NCI-H2171 treated with DMSO at 0.1 percent for 48 hours (cell line): ENCODE measurements at regions not wholly inside any gene's neighbourhood (a gene's known extent, or its start where the extent isn't known, plus 50 kb on each side); places are given as distances from the start of the nearest gene placed in this dataset.
"Not testable (repeated sequence)": the region's sequence is repeated elsewhere in the genome, so short reads cannot be mapped to it uniquely, and the experiment has no call there.

Source experiments
- DNase-seq: peaks from one replicate; lab custom pipeline; 2025; lab: John Stamatoyannopoulos, UW

DNA sequence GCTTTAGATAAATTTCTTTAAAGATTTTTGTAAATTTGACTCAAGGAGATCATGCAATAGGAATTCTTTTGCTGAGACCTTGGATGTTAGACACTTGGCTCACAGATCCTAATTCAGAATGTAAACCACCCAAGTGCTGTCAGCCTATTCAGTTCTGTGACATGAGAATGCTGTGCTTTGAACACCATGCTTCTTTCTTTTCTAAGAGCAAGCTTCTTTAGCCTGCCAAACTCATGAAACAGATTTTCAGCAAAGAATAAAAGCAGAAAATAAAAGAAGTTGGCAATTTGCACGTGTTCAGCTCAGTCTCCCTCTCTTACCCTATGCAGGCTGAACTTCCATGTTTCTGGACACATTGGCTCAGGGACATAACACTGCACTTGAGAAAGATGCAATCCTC is 845.8 kb downstream of the UQCRFS1 start:
- no peak for DNase-seq

DNA sequence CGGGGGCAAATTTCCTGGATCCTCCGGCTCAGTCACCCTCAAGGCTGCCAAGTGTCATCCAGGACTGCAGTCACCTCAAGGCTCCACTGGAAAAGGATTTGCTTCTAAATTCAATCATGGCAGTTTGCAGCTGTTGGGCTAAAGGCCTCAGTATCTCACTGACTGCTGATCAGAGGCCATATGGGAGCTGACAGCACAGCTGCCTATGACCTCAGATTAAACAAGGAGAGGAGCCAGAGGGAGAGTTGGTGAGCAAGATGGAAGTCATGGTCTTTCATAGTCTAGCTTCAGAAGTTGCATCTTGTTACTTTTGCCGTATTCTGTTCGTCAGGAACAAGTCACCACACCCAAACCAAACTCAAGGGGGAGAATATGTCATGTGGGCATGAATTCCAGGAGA is 849.7 kb downstream of the UQCRFS1 start:
- no peak for DNase-seq

DNA sequence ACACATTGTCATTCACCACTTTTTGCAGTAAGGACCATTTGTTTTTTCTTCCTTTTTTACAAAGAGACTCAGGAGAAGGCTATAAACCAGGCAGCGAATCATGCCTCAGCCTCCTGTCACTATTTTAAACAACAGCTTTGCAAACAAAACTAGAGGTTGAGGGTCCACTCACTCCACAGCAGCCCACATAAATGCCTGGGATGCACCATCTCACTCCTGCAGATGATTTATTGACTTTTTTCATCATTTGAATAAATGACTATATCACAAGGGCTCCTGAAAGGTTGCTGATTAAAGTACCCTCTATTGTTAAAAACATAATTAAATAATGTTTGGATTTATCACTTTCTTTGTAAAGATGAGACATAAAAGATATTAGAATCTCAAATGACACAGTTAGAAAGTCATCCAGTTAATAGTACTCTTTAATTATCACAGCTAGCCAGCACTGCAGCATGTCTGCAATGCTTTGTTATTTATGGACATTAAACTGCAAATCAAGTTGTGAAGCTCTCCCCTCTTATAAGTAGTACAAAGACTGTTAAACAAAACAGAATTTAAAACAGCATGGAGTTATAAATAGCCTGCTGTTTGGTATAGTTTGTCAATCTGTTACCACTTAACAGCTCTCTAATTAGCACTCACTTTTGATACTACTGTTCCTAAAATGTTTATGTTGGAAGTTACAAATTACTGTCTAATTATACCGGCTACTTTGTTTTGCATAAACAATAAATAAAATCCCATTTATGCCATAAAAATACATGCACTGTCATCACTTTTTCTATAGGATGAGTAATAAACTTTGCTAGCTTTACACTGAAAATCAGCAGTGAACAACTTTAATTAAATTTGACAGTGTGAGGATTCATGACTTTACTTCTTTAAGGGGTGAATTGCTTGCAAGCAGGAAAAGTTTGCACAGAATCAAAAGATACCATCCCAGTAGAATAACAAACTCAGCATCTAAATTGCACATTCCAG is 853.2 kb downstream of the UQCRFS1 start:
- no peak for DNase-seq

DNA sequence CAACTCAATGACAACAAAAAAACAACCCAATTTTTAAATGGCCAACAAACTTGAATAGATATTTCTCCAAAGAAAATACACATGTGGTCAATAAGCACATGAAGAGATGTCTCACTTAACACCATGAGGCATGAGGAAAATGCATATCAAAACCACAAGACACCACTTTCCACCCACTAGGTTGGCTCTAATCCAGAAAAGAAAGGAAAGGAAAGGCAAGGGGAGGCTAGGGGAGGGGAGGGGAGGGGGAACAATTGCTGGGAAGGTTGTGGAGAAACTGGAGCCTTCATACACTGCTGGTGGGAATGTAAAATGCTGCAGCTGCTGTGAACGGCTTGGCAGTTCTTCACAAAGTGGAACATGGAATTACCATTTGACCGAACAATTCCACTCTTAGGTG is 854.3 kb downstream of the UQCRFS1 start:
- no peak for DNase-seq

DNA sequence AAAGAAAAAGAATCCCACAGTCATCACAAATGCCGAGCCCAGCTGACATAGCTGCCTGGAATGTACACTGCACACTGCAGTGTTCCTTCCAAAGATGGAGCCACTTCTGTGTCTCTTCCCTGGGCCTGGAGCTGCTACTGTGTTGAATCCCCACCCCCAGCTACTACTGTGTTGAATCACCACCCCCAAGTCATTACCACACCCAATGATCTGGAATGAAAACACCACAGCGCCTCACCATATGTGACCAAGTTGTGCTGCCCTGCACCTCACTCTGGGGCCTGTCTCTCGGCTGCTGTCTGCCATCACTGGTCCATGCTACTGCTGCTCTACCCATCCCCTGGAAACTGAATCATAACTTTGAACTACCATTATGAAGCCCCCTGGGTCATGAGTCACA is 861.2 kb downstream of the UQCRFS1 start:
- DNase-seq, result no peak

DNA sequence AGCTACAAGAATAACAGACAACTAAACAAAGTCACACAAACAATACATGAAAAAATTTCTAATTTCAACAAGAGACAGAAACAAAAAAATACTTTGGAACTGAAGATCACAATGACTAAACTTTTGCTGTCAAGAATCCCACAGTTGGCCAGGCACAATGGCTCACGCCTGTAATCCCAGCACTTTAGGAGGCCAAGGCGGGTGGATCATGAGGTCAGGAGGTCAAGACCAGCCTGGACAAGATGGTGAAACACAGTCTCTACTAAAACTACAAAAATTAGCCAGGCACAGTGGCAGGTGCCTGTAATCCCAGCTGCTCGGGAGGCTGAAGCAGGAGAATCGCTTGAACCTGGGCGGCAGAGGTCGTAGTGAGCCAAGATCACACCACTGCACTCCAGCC is 861.6 kb downstream of the UQCRFS1 start:
- not testable (repeated sequence) for DNase-seq

DNA sequence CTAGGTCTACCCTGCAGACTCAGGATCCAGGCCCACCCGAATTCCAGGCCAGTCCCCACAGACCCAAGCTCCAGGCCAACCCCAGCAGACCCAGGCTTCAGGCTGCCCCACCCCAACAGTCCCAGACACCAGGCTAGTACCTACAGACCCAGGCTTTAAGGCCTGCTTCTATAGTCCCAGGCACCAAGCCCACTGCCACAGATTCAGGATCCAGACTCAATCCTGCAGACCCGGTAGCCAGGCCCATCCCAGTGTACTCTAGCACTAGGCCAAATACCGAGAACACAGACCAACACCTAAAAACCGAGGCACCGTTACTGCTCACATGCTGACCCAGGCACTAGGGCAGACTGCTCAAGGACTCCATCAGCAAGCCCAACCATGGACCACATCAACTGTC is 862.3 kb downstream of the UQCRFS1 start:
- no peak for DNase-seq

DNA sequence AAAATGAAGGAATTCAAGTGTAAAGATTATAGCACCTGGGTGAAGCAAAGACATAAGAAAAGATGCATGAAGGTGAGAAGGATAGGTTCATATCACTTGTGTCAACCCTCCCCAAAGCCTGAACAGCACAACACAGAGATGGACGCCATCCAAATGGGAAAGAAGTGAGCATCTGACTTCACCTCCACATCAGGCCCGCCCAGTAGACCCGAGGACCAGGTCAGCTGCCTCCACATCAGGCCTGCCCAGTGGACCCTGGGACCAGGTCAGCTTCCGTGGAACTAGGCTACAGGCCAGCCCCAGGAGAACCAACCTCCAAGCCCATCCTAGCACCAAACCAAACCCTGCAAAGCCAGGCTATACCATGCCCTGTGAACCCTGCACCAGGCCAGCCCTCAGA is 862.9 kb downstream of the UQCRFS1 start:
- DNase-seq, result no peak

DNA sequence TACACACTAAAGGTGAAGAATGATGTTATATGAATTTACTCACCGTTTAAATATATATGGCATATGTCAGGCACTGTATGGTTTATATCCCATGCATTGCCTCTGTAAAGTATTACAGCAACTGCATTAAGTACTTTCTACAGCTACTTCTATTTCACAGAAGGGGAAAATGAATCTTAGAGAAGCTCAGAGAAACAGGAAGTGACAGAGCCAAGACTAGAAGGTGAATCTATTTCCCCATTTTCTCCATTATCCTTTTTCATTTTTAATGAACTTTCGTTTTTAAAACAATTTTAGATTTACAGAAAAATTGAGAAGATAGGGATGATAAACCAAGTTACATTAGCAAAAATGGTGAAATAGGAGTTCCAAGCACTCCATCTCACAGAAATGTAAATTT is 863.3 kb downstream of the UQCRFS1 start:
- no peak for DNase-seq

DNA sequence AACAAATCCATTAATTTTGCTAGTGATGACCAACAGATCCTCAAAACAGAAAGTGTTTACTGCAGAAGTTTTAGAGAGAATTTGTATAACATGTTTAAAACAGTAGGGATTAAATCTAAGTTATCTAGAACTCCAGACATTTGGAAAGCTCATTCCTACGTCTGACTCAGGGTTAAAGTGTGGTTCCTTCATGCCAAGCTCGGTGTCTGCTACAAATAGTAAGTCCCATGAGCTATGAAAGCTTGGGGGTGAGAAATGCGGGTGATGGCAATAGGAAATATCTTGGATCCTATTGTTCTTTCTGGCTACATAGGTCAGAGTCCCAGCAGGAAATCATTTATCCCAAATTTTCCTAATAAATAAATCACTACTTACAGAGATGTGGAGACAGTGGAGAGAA is 867.1 kb downstream of the UQCRFS1 start:
- no peak for DNase-seq

DNA sequence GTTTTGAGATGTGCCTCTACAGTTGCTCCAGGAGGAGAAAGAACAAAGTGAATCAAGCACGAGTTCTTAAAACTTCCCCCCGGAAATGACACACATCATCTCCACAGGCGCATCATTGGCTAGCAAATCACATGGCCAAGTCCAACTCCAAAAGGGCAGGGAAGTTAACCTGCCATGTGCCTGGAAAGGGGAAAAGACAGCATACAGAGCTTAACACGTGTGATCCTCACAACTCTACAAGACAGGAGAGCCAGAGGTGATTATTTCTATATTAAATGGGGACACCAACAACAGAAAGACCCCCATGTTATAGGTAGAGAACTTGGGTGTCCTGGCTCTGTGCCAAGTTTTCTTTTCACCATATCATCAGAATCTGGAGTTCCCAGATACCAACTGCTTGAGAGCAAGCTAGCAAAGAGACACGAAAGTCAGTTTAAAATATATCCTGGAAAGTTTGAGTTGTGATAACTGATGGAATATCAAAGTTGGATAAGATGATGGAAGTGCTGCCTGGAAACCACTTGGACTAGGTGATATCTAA is 871.1 kb downstream of the UQCRFS1 start:
- no peak for DNase-seq

DNA sequence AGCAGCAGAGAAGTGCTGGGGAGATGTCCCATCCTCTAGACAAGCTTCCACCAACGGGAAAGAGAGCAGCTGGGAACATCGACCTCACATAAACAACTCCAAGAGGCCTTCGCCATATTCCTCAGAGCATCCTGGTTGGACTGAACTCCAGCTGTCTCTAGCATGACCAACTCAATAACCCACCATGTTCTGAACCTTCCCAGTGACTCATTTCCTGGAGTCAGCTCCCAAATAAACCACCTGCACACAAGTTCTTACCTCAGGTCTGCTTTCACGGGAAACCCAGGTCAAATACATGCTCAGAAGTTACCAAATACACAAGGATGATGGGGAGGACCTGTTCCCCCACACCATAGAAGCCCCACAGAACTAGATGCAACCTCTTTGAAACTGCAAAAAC is 878.5 kb downstream of the UQCRFS1 start:
- DNase-seq, result no peak

DNA sequence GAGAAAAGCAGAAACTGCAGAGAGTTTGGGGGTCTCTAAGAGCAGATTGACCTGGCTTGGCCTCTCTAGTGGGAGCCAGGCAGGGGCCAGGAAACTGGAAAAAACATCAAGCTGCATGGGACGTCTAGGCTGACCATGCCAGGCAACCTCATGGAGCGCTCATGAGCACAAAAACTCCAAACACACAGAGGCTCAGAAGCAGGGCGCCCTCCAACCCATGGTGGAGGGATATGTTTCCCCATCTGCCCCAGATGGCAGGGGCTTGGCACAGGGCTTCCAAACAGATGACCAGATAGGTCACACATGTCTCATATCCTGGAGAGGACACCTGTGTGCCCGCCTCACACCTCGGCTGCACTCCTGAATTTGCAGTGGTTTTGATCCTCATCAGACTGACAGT is 879.0 kb downstream of the UQCRFS1 start:
- no peak for DNase-seq

DNA sequence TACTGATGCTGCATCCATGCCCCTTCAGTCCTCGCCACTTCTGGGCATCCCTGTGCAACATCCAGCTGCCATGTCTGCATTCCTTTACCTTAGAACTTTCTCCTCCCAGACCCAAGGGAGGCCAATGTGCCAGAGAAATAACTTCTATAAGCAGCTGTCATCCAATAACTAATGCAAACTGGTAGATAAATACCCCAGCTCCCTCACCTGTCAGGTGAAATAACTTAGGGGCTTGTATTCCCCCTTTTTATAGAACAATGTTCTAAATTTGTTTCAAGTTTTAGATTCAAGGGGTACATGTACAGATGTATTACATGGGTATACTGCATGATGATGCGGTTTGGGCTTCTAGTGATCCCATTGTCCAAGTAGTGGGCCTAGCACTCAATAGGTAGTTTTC is 880.1 kb downstream of the UQCRFS1 start:
- DNase-seq, result no peak

DNA sequence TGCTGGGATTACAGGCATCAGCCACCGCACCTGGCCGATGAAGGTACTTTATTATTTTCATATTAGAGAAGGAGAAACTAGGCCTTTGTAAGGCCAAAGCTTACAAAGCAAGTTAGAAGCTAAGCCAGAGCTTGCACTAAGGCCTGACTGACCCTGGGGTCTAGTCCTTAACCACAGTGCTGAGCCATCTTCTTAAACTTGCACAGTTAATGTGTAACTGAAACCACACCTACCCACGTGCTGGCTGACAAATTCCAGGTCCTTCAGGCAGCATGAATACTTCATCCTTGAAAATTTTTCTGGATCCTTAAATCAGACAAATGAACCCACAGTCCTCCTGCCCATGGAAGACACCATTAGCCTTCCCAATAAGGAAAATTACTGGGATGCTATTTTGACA is 880.6 kb downstream of the UQCRFS1 start:
- no peak for DNase-seq

DNA sequence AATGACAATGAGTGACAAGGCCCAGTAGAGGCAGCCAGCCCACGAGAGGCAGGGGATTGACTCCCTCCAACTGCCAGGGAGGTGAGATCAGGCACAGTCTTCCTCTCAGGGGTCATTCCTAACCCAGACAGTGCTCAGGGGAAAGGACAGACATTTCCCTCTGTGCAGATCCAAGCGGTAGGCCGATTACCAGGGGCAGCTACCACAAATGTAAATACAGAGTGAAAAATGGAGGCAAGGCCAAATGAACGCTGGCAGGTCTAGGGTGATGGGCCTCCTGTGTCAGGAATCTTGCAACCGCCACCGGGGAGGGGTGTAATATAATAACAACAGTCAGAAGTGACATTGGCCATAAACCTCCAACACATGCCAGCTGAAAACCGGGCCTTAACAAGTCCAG is 881.4 kb downstream of the UQCRFS1 start:
- DNase-seq, result no peak

DNA sequence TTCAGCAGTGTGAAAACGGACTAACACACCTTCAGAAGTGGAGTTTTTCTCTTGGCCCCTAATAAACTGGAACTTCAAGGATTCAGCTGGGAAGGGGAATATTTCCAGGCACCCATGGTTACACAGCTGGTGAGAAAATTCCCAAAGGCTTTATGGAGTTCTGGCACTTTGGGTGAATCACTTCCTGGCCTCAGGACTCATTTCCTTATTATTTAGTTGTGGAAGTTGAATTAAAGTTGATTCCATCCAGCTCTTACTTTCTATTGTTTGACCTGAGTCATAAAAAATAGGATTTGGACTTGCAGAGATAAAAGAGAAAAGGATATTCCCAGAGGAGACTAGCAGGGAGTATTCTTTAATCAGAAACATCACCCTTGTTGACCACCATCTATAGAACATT is 882.1 kb downstream of the UQCRFS1 start:
- no peak for DNase-seq

DNA sequence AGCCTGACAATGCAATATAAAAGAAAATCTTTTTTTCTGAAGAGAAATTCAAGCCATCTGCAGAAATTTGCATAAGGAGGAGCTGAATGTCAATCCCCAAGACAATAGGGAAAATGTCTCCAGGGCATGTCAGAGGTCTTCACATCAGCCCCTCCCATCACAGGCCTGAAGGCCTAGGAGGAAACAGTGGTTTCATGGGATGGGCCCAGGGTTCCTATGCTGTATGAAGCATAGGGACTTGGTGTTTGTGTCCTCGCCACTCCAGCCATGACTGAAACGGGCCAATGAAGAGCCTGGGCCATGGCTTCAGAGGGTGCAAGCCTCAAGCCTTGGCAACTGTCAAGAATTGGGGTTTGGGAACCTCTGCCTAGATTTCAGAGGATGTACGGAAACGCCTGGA is 883.5 kb downstream of the UQCRFS1 start:
- DNase-seq, result no peak

DNA sequence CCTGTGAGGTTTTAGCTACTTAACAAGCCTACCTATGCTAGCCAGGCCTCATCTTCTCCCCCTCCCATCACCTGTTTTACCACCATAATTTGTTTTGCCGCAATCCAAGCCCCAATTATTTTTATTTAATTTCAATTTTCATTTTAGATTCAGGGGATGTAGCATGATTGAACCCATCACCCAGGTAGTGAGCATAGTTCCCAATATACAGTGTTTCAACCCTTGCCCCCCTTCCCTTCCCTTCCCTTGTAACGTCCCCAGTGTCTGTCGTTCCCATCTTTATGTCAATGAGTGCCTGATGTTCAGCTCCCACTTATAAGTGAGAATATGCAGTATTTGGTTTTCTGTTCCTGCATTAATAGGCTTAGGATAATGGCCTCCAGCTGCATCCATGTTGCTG is 885.0 kb downstream of the UQCRFS1 start:
- DNase-seq, result no peak

DNA sequence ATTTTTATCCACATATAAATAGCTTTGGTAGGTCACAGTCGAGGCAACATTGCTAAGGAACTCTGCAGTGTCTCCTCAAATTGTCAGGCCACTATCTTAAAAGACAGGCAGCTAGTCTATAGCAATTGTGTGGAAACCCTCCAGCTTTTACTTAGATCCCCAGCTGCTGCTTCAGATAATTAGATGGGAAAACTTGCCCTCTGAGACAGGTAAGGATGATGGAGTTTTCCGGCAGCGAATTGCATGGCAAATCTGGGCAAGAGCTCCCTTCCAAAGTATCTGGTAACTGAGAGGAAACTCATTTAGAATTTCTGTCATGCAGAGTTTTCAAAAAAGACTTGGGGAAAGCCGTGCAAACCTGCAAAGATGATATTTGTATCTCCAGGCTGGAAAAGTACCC is 886.2 kb downstream of the UQCRFS1 start:
- no peak for DNase-seq

DNA sequence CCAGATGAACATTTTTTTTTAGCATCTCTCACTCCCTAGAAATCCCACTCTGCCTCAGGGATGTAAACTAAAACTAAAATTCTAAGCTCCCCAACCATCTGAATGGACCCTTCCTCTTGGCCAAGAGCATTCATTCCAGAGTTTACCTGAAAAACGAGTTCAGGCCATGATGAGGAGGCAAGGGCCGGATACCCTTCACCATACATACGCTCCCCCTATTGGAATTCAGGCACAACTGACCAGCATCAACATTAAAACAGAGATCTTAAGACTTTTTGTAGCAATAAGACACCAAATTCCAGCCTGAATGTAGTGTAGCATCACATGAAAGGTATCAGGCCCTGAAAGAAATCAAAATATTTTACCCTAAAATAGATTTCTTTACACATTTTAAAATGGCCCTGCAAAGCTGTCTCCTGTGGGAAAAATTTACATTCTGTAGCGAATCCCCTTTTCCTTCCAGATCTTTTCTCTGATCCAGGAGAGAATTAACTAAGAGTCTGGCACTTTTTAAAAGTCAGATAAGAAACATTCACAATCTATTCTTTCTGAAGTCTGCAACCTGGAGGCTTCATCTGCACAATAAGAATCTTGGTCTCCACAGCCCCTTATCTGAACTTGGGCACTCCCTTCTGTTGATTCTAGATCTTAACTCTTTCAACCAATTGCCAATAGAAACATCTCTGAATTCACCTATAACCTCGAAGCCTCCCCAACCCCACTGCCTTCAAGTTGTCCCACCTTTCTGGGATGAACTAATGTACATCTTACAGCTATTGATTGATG is 888.5 kb downstream of the UQCRFS1 start:
- DNase-seq, result no peak

DNA sequence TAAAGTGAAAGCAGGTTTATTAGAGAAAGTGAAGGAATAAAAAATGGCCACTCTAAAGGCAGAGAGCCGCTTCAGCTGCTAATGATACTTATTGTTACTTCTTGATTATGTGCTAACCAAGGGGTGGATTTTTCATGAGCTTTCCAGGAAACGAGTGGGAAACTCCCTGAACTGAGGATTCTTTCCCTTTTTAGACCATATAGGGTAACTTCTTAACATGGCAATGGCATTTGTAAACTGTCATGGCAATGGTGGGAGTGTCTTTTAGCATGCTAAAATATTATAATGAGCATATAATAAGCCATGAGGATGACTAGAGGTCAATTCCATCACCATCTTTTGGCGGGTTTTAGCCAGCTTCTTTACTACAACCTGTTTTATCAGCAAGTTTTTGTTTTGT is 890.0 kb downstream of the UQCRFS1 start:
- DNase-seq, result no peak

DNA sequence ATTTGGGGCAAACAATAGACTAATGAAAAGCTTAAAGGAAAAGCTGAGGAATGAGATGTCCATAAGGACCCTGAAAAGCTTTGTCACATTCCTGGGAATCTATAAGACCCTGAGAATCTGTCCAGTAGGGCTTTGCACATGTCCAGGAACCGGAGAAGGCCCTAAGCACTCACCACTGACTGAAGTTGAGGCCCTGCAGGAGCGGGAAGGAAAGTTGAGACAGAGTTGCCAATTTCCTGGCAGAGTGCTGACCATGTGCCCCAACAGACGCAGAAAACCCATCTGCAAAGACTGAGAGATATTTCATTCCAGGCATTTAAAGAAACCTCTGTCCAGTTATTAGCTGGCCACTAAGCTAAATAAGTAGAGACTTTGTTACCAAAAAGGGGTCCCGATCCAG is 890.5 kb downstream of the UQCRFS1 start:
- no peak for DNase-seq
